Liver (tissue), 3 donors: ENCODE measurements at regions not wholly inside any gene's neighbourhood (a gene's known extent, or its start where the extent isn't known, plus 50 kb on each side); places are given as distances from the start of the nearest gene placed in this dataset.

Experiments used
- CTCF ChIP-seq: fragments of 150-350 bp; IDR thresholded peaks from 2 replicates; pipeline ENCODE4 v1.5.1; 2017; ENCODE audit warnings: improper control_type of control experiment, low read depth, low read length; ENCODE audit not compliant: missing input control
- REST ChIP-seq: IDR thresholded peaks from 2 replicates; pipeline ENCODE4 v1.6.1; 2016; ENCODE audit warnings: antibody characterized with exemption, mild to moderate bottlenecking
- TAF1 ChIP-seq: conservative IDR thresholded peaks from 2 replicates; pipeline ENCODE4 v1.6.1; 2016; ENCODE audit warnings: antibody characterized with exemption, mild to moderate bottlenecking
- YY1 ChIP-seq: IDR thresholded peaks from 2 replicates; pipeline ENCODE4 v1.6.1; 2016; ENCODE audit warnings: antibody characterized with exemption, mild to moderate bottlenecking
- ZBTB33 ChIP-seq: IDR thresholded peaks from 2 replicates; pipeline ENCODE4 v1.6.1; 2016; ENCODE audit warnings: antibody characterized with exemption
- donor health status: healthy.
- donor health status: healthy.

GRCh38 chr6:40744835-40745234 lies 157.7 kb upstream of the LRFN2 start:
- TF ChIP-seq REST: no peak
- TF ChIP-seq CTCF: no peak
- TF ChIP-seq ZBTB33: no peak
- no peak for TF ChIP-seq TAF1
- no peak for TF ChIP-seq YY1
